Ovary (tissue), 7 donors: ENCODE measurements at regions not wholly inside any gene's neighbourhood (a gene's known extent, or its start where the extent isn't known, plus 50 kb on each side); places are given as distances from the start of the nearest gene placed in this dataset.
"Not testable (repeated sequence)": the region's sequence is repeated elsewhere in the genome, so short reads cannot be mapped to it uniquely, and the experiment has no call there.

ENCODE experiments used
- DNase-seq, 5 donors: peaks; one replicate each; pipeline ENCODE4 v3.0.0-alpha.2; 2019 to 2020
- H3K27ac ChIP-seq, 2 donors: fragments of 200-600 bp; one replicate each; pipeline versions ENCODE4 v1.5.1 to v1.8.0; 2019 to 2022
- H3K27me3 ChIP-seq: fragments of 200-600 bp; one replicate; pipeline ENCODE4 v1.8.0; 2022
- H3K36me3 ChIP-seq: fragments of 200-600 bp; sonication (generic); one replicate; pipeline ENCODE4 v1.5.1; 2019
- H3K4me1 ChIP-seq: one replicate; pipeline ENCODE4 v1.8.1; 2013; ENCODE audit warnings: mild to moderate bottlenecking, moderate library complexity; ENCODE audit not compliant: insufficient read depth
- H3K4me3 ChIP-seq: fragments of 200-600 bp; sonication (generic); one replicate; pipeline ENCODE4 v1.5.1; 2017
- H3K9me3 ChIP-seq, 2 donors: fragments of 200-600 bp in 1 of 2; sonication (generic) in 1 of 2; one replicate each; pipeline versions ENCODE4 v1.5.1 to v1.8.1; 2013 to 2019; ENCODE audit warnings: mild to moderate bottlenecking in 1 of 2, moderate library complexity in 1 of 2
- EP300 ChIP-seq: sonication (generic); formaldehyde crosslinking; IDR thresholded peaks from one replicate; pipeline ENCODE4 v1.6.1; 2017; ENCODE audit warnings: antibody characterized with exemption
- POLR2A ChIP-seq: fragments of 450-650 bp; IDR thresholded peaks from one replicate; pipeline ENCODE4 v1.6.1; 2017; ENCODE audit warnings: antibody characterized with exemption, mild to moderate bottlenecking, moderate library complexity
- WGBS, 3 donors: extraction: QIAGEN DNeasy Blood & Tissue Kit in 1 of 3; methylation state at CpG; one replicate each; pipeline versions ENCODE4 v1.1.5 to v1.1.7; 2013 to 2017; 5-methylcytosine and 5-hydroxymethylcytosine counted together
- intact Hi-C, 4 donors: fragments of 100-400 bp; cut with DNase I; formaldehyde crosslinking; loops; one replicate each; pipeline versions ENCODE4 v1.11.0 to v1.15.1; 2022 to 2023
- TF ChIP-seq, protein P1 (sequence below), 3 donors: fragments of 450-650 bp in 2 of 3; fragments of 200-600 bp in 1 of 3; IDR thresholded peaks; one replicate each; pipeline versions ENCODE4 v1.5.1 to v1.8.0; 2016 to 2022; ENCODE audit warnings: antibody characterized with exemption in 3 of 3, mild to moderate bottlenecking in 1 of 3
- donor health status: DM: no; HTN: no; CAD: no; lungs with moderate emphysema.
- donor health status: DM: no; HTN: no; CAD: no.
- donor health status: Bipolar disorder and iron deficiency.
- donor health status: DM: no; HTN: no; CAD: no.
- donor health status: DM: yes; HTN: yes; CAD: no.

DNA sequence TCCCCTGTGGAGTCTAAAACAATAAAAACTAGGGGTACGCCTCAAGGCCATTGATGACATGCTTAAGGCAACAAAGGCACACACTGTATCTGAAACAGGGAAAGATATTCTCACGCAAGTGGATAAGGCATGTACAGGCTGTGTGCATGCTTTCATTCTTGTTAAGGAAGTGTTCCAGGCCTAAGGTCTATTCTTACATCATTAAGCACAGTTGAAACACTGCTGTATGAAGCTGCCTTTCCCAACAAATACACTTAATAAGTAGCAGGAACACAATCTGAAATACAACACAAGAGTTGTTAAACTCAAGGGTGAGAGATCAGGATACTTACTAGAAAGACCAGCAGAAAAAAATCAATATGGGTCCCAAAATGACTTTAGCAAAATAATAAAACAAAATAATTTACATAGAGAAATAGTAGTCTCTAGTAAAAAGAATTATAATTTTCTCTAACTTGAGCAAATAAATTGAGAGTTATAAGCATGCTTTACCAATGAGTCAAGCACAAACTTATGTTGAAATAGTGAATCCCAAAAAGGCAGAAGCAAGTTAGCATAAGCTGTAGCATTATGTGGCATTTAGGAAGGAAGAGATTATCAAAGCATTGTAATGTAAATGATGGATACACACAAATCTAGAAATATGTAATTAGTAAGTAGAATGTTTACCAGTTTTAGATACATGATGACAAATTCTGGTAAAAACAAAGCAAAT is 796.9 kb downstream of the SLITRK1 start:
- no peaks in the 10 kb centered on the region for H3K27me3 ChIP-seq
- no peak overlapping the region for H3K4me3 ChIP-seq
- DNase-seq, result no peak
- no peaks in the 10 kb centered on the region for H3K36me3 ChIP-seq
- H3K4me1 ChIP-seq, result no peaks in the 10 kb centered on the region
- intact Hi-C loops, result no loop called here
- no peak for TF ChIP-seq EP300
- TF ChIP-seq POLR2A, result no peak
- TF ChIP-seq, protein P1, sequence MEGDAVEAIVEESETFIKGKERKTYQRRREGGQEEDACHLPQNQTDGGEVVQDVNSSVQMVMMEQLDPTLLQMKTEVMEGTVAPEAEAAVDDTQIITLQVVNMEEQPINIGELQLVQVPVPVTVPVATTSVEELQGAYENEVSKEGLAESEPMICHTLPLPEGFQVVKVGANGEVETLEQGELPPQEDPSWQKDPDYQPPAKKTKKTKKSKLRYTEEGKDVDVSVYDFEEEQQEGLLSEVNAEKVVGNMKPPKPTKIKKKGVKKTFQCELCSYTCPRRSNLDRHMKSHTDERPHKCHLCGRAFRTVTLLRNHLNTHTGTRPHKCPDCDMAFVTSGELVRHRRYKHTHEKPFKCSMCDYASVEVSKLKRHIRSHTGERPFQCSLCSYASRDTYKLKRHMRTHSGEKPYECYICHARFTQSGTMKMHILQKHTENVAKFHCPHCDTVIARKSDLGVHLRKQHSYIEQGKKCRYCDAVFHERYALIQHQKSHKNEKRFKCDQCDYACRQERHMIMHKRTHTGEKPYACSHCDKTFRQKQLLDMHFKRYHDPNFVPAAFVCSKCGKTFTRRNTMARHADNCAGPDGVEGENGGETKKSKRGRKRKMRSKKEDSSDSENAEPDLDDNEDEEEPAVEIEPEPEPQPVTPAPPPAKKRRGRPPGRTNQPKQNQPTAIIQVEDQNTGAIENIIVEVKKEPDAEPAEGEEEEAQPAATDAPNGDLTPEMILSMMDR (IDR thresholded peaks at IDR 0.05), result no peak
- no peak overlapping the region for H3K27ac ChIP-seq
- no peaks in the 10 kb centered on the region for H3K9me3 ChIP-seq
- WGBS, 3 donors, result 53 to 69% (median 60%) methylated on average over 2 of the region's 2 CpGs

DNA sequence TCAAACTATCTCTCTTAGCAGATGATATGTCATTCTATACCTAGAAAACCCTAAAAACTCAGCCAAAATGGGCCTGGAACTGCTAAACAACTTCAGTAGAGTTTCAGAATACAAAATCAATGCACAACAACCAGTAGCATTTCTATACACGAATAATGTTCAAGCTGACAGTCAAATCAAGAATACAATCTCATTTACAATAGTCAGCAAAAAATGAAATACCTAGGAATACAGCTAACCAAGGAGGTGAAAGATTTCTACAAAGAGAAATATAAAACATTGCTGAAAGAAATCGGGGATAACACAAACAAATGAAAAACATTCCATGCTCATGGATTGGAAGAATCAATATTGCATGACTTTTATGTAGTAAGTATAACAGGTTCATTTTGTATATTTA is 804.8 kb downstream of the SLITRK1 start:
- no peak for TF ChIP-seq POLR2A
- TF ChIP-seq, protein P1 (IDR thresholded peaks at IDR 0.05), result no peak
- no peak for TF ChIP-seq EP300
- Histone ChIP-seq H3K4me1 (no peaks in the 10 kb centered on the region), H3K27me3 (no peaks in the 10 kb centered on the region), H3K4me3 (no peak overlapping the region), H3K36me3 (no peaks in the 10 kb centered on the region), H3K27ac (no peak overlapping the region), H3K9me3 (no peaks in the 10 kb centered on the region)
- DNase-seq, result no peak
- intact Hi-C loops, result no loop called here
- WGBS, 3 donors, result 68 to 75% (median 74%) methylated on average over 2 of the region's 2 CpGs

DNA sequence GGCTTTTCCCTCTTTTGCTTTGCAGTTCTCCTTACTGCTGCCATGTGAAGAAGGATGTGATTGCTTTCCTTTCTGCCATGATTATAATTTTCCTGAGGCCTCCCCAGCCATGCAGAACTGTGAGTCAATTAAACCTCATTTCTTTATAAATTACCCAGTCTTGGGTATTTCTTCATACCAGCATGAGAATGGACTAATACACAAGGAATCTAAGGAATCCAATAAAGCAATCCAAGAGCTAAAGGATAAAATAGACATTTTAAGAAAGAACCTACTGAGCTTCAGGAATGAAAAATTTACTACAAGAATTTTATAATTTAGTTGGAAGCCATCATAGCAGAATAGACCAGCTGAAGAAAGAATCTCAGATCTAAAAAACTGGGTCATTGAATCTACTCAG is 808.3 kb downstream of the SLITRK1 start:
- H3K27ac ChIP-seq, H3K4me1 ChIP-seq, H3K36me3 ChIP-seq, H3K9me3 ChIP-seq, H3K4me3 ChIP-seq, intact Hi-C loops, H3K27me3 ChIP-seq, DNase-seq: not testable (repeated sequence)

DNA sequence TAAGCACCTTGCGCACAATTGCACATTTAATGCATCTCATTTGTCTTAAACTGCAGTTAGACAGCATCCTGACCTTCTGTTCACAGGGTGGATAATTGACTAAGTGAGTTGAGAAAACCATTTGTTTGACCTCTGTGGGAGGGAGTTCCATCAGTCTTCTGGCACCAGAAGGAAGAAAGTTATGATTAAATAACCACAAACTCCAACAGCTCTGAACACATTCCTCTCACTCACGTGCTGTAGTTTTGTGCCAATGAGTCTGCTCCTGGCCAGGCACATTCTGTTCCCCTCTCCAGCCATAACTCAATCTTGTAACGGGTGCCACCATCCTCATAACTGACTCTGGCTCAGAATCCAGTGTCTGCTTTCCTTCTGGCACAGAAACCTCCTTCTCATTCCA is 817.2 kb downstream of the SLITRK1 start:
- peak; percentile 83 for TF ChIP-seq EP300
- TF ChIP-seq, protein P1 (IDR thresholded peaks at IDR 0.05), result no peak
- DNase-seq, result peak in 2 of 5 donors; percentile 8 to 59
- H3K27me3 ChIP-seq, result peaks cover 3% of the 10 kb centered on the region
- whole genome bisulfite sequencing, 3 donors, result 18 to 26% (median 24%) methylated on average over 3 of the region's 3 CpGs
- intact Hi-C loops, result no loop called here
- H3K9me3 ChIP-seq, result no peaks in the 10 kb centered on the region
- H3K36me3 ChIP-seq, result no peaks in the 10 kb centered on the region
- no peak overlapping the region for H3K4me3 ChIP-seq
- H3K4me1 ChIP-seq, result no peaks in the 10 kb centered on the region
- no peak overlapping the region for H3K27ac ChIP-seq

DNA sequence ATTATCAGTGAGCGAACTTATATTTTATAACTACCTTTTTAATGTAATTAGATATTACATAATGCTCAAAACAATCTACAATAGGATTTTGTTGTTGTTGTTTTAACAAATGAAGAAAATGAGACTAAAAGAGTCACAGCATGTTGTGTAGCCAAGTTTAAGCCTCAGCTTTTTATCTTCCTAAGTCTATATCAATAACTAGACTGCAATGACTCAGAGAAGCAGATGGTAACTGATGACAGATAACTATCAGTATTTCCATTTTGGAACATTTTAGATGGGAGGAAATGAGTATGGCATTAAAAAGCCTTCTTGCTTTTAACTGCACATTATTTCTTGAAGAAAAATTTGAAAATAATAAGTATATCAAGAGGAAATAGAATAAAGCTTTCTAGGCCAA is 825.2 kb downstream of the SLITRK1 start:
- DNase-seq, result no peak
- peaks cover 4% of the 10 kb centered on the region for H3K27me3 ChIP-seq
- H3K9me3 ChIP-seq, result no peaks in the 10 kb centered on the region
- no peak for TF ChIP-seq EP300
- TF ChIP-seq, protein P1 (IDR thresholded peaks at IDR 0.05), result no peak
- no peak for TF ChIP-seq POLR2A
- no peak overlapping the region for H3K27ac ChIP-seq
- intact Hi-C loops, result no loop called here
- 90 to 93% (median 93%) methylated on average over 1 of the region's 1 CpG for WGBS, 3 donors
- H3K4me3 ChIP-seq, result no peak overlapping the region
- no peaks in the 10 kb centered on the region for H3K4me1 ChIP-seq
- H3K36me3 ChIP-seq, result no peaks in the 10 kb centered on the region
